ENCODE measurements at regions not wholly inside any gene's neighbourhood (a gene's known extent, or its start where the extent isn't known, plus 50 kb on each side); places are given as distances from the start of the nearest gene placed in this dataset.

DNA sequence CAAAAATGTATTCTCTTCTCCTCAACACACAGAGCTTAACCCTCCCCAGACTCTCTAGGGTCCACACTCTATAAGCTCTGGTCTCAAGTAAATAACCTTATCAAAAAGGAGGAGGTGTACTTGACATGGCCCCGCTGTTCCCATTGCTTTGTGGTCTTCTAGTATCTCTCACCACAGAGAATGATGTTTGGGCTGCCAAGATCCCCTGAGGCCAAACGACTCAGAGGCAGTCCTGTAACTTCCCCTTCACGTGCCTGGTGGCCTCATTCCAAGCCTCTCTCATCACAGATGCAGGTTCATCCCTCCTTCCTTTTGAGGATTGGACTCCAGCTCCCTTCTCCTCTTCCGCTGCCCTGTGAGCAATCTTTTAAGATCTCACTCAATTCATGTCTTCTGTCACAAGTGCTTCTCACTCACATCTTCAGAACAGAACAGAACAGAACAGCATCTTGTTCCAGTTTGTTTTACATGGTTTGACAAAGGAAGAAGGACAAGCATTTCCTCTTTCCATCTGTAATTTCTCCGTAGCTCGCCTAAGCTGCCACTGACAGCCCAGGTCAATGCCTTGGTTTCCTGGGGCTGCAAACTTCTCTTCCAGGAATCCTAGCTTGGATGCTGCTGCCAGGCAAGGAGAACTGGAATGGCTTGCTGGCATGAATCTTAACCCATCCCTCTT, 541.5 kb downstream of the CD83 start:
- TF ChIP-seq EZH2 (IDR thresholded peaks at IDR 0.05) (no peak), JUND (IDR thresholded peaks at IDR 0.05) (no peak), POLR2A (IDR thresholded peaks at IDR 0.05; ENCODE audit: borderline replicate concordance, extremely low read depth, insufficient read depth, insufficient read length) (no peak), RAD21 (IDR thresholded peaks at IDR 0.05; ENCODE audit: low read depth) (no peak), CEBPB (IDR thresholded peaks at IDR 0.05; ENCODE audit: low read depth) (no peak), POLR2AphosphoS5 (IDR thresholded peaks at IDR 0.05; ENCODE audit: low read depth, low read length) (no peak)
- TF ChIP-seq, protein P1, sequence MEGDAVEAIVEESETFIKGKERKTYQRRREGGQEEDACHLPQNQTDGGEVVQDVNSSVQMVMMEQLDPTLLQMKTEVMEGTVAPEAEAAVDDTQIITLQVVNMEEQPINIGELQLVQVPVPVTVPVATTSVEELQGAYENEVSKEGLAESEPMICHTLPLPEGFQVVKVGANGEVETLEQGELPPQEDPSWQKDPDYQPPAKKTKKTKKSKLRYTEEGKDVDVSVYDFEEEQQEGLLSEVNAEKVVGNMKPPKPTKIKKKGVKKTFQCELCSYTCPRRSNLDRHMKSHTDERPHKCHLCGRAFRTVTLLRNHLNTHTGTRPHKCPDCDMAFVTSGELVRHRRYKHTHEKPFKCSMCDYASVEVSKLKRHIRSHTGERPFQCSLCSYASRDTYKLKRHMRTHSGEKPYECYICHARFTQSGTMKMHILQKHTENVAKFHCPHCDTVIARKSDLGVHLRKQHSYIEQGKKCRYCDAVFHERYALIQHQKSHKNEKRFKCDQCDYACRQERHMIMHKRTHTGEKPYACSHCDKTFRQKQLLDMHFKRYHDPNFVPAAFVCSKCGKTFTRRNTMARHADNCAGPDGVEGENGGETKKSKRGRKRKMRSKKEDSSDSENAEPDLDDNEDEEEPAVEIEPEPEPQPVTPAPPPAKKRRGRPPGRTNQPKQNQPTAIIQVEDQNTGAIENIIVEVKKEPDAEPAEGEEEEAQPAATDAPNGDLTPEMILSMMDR (IDR thresholded peaks at IDR 0.05 in 2 of 3, conservative IDR thresholded peaks at IDR 0.05 in 1 of 3; ENCODE audit: borderline replicate concordance in 1 of 3, insufficient read depth in 1 of 3, low read depth in 2 of 3, low read length in 2 of 3), result no peak

Measured in HCT116 (cell line).